HG02759 (cell line): ENCODE measurements at regions not wholly inside any gene's neighbourhood (a gene's known extent, or its start where the extent isn't known, plus 50 kb on each side); places are given as distances from the start of the nearest gene placed in this dataset.
"Not testable (repeated sequence)": the region's sequence is repeated elsewhere in the genome, so short reads cannot be mapped to it uniquely, and the experiment has no call there.

Source experiments
- ATAC-seq: cut with Tn5 transposase; IDR thresholded peaks from one replicate; pipeline ENCODE4 v1.9.1; 2021; ENCODE audit warnings: mild to moderate bottlenecking, moderate library complexity; ENCODE audit not compliant: unreplicated experiment

DNA sequence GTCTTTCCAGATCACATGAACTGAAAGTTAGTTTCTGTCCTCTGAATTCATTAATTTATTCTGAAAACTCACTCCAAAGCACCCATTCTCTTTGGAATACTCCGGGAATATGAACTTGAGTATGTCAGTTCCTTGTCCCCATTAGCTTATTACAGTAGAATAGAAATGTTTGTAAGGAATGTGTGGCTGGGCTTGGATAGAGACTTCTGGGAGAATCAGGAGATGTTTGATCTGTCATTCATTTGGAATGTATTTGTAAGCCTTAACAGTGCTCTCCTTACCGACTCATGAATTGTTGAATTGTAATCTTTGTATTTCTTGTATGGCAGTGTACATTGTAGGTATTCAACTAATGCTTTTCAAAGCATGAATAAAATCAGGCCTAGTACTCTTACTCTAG is 548.4 kb downstream of the LRRC70 start:
- ATAC-seq, result no peak

DNA sequence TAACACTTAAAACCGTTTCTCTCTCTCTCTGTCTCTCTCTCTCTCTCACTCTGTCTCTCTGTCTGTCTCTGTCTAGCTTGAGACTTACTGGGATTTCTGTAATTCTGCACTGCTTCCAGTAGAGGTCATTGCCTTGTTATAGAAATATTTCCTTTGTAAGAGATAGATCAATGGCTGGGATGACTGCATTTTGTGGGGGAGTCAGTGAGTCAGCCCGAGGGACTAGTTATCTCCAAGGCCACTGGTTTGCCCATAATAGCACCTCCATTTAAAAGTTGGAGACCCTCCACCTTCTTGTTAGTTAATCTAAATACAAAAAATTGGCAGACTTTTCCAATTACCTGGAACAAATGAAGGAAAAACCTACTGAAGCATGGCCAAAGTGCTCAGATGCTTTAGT is 547.2 kb downstream of the LRRC70 start:
- peak; percentile 88 for ATAC-seq

DNA sequence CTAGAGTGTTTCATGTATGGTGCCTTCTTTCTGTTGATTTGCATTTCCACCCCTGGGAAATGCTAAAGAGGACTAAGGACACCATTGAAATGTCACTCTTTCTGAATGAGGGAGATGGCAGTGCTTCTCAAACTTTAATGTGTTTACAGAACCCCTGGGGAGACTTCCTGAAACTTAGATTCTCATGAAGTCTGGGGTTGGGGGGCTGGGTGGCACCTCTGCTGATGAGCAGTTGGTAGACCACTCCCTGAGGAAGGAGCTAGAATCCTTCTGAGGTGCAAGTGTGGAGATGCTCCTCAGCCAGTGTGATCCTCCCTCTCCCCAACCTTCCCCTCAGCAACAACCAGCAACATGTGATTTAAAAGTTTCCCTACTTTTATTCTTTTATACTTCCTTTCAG is 546.8 kb downstream of the LRRC70 start:
- ATAC-seq, result peak; percentile 10

DNA sequence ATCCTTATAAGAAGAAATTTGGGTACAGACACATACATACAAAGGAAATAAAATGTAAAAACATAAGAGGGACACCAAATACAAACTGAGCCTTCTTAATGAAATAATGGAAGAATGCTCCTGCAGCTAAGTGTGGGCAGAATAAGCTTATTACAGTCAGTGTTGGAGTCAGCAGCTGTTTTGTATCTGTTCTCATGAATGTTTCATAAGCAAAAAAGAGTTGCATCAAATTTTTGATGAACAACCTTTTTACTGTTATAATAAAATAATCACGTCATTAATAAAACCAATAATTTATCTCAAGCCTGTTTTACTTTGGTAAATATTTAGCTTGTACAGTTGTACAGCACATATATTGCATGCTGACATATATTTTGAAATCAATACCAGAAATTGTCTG is 545.6 kb downstream of the LRRC70 start:
- ATAC-seq, result no peak

DNA sequence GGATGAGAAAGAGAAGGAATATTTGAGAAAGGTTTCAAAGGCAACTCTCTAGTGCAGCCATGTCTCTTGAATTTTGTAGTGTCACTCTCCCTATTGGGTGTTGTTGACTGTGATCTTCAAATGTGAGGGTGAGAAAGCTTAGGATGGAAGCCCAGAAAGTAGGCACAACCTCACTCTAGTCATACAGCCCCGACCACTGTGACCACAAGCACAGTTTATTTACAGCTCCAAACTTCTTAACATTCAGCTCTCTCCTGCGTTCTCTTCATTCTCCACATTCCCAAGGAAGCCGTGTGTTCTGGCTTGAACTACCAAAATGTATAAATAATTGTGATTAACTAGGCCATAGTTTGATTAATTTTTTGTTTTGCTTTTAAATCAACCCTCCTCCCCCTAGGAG is 542.9 kb downstream of the LRRC70 start:
- no peak for ATAC-seq

DNA sequence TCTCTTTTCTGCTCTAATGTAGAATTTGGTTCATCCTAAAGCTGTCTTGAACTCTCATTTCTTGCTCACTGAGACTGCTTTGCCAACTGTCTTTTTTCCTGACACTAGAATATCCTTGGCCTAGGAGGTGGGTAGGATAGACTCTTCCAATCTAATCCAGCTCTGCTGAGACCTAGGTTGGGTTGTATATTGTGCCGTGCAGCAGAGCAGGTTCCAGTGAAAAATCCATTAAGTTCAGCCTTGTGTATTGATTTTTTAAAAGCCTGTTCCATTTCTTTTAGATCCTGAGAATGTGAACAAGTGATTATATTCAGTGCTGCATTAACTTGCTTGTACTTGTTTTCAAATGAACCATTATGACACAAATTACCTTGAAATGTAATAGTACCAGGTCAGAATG is 539.6 kb downstream of the LRRC70 start:
- no peak for ATAC-seq

DNA sequence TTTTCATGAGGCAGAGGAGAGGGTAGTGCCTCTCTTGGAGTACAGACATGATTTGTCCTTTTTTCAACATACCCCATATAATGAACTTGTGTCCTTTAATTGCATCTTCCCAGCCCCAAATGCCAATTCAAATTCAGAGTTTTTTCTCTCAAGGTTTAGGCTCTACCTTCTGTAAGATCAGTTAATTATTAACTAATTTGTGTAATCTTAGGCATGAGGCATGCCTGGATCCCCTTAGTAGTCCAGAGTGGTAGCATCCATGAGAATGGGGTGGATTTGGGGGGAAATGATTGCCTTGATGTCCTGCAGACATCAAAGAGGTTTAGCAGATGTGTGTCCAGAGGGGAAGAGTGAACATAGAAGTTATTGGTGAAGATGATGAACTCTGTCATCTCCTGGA is 533.3 kb downstream of the LRRC70 start:
- no peak for ATAC-seq

DNA sequence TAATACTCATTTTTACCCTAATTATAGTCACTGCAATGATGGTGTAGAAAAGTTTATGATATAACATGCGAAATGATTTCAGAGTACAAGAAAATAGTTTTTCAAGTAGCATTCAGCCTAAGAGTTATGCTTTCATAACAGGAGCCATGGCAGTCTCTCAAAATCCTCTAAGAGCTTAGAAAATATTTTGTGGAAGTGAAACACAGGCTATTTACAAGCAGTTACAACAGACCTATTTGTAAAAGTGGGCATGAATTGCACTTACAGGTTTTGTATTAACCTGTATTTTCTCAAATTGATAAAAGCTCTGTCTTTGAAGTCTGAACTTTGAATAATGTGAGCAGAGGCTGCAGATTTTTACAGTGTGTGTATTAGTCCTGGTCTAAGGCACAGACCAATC is 523.3 kb downstream of the LRRC70 start:
- ATAC-seq, result peak; percentile 57

DNA sequence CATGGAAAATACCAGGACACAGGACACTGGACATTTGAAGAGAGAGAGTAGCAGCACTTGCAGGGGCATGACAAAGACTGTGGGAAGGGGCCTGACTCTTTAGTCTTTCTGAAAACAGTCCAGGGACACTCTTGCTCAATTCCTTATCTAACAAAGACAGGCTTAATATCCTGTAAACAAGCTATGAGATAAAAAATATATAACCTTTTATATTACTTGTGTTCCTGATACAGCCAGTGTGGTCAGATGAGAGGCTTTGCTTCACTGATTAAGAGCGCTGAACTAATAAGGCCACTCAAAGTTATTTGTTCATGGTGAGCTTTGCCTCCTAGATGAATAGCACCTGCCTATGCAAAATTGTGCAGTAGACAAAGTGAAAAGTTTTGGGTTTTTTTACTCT is 518.7 kb downstream of the LRRC70 start:
- ATAC-seq, result no peak

DNA sequence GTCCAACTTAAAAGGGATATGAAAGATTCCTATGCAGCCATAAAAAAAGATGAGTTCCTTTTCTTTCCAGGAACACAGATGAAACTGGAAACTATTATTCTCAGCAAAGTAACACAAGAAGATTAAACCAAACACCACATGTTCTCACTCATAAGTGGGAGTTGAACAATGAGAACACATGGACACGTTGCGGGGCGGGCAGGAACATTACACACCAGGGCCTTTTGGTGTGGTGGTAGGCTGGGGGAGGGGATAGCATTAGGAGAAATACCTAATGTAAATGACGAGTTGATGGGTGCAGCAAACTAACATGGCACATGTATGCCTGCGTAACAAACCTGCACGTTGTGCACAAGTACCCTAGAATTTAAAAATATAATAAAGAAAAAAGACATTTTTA is 516.1 kb downstream of the LRRC70 start:
- no peak for ATAC-seq

DNA sequence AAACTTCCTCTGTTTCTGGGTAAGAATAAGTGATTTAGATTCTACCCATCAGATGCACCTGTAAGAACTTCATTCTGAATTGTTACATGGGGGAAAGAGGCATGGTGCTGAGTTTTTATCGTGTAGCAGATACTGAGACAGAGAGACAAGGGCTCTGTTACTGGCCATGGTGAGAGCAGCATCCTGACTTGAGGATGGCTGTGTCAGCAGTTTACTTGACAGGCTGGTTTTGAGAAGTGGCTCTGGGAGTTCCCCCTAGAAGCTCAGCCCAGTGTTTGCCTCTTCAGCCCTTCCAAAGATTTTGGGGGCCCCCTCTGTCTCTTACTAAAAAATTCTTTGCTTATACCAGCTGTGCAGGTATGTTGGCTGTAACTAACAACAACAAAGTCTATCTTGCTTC is 510.5 kb downstream of the LRRC70 start:
- no peak for ATAC-seq

DNA sequence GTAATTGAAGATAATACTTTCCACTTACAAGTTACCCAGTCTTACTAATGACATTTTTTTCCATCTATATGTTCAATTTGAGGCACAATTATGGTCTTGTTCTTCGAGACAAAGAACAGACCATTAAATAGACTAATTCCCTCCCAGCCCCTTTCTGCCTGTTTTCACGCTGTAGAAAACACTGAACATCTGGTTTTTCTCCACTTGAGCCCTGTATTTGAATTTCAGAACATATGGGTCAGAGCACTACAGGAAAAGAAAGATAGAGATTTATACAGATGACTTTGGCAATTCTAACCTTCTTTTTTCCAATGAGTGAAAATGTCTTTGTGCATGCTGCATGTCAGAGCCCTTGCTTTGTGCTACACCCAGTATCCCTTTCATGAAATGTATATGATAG is 506.9 kb downstream of the LRRC70 start:
- ATAC-seq, result no peak

DNA sequence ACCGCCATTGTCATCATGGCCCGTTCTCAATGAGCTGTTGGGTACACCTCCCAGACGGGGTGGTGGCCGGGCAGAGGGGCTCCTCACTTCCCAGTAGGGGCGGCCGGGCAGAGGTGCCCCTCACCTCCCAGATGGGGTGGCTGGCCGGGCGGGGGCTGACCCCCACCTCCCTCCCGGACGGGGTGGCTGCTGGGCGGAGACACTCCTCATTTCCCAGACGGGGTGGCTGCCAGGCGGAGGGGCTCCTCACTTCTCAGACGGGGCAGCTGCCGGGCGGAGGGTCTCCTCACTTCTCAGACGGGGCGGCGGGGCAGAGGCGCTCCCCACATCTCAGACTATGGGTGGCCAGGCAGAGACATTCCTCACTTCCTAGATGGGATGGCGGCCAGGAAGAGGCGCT is 505.1 kb downstream of the LRRC70 start:
- not testable (repeated sequence) for ATAC-seq

DNA sequence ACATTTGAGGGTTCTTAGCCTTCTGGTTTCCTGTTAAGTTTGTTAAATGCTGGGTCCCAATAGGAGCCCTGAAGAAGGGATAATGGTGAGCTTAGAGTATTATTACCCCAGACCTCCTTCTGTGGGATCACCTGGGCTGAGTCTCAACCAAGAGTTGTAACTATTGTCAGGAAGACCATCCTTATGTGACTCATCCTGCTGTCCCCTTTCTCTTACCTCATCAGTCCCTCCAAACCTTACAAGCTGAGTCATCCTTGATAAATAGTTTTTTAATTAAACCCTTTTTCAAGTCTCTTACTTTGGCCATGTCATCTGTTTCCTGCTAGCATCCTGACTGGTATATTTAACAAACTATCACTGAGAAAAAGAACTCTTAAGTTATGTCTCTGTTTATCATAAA is 502.8 kb downstream of the LRRC70 start:
- no peak for ATAC-seq

DNA sequence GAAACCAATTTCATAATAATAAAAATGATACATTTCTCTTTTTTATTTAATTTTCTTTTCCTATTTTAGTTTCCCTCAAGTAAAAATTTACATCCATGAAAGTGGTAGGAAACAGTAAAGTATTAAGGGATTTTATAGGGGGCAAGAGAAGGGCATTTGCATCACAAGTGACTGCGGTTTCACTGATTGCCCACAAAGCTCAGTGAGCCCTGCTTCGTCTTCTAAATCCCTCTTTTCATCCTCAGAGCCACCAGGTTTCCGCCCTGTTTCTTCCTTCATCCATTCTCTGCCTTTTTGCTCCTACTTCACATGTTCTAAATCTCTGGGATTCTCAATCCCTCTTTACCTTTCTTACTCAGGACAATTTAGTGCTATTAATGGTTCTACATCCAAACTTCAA is 491.4 kb downstream of the LRRC70 start:
- ATAC-seq, result no peak

DNA sequence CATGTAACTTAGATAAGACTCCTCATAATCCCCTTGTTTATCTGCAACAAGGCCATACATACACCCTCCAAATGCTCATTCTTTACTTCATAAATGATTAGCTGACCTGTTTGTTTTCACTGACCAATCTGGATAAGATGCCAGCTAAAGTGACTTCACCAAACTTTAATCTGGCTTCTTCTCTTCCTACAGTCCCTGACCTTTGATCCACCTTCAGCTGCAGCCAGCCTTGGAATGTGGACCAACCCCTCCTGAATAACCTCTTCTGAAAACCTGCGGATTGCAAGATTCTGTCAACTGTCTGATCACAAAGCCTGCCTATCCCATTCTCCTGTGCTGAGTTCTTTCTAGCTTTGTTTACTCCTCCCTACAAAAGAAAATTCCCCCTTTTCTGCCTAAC is 476.8 kb downstream of the LRRC70 start:
- ATAC-seq, result no peak

DNA sequence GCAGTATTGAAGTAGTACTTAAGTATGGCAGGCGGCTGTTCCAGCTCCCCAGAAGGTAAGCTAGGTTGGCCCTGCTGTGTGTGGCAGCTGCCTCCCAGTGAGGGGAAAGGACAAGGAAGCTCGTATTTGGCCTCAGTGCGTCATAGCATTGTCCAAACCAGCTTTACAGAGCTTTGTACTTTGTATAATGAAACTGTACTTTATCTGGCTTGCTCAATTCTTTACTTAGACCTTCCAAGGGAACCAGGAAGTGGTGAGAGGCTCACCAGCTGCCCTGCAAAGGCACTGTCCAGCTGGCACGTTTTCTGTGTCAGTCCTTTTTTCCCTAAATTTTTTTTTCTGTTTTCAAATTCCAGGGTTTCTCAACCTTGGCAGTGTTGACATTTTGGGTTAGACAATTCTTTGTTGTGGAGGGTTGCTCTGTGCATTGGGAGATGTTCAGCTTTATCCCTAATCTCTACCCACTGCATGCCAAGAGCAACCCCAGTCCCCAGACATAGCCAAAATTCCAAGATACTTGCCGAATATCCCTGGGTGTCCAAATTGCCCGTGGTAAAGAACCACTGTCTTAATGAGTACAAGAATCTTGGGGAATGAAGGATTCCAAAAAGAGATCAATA is 474.5 kb downstream of the LRRC70 start:
- ATAC-seq, result no peak

DNA sequence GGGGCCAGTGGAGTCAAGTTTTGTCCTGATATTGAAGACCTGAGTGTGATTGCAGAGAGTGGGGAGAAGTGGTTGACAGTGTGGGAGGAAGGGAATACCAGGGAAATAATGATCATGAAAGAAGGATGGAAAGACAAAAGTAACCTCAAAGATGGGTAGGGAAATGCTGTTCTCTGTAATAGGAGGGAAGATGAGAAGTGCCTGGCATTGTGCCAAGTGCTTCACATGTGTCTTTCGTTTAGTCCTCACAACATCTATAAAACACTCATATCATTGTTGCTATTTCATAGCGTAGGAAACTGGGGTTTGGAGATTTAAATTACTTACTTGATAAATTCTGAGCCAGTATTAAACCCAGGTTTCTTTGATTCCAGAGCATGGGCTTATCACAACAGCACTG is 472.3 kb downstream of the LRRC70 start:
- no peak for ATAC-seq

DNA sequence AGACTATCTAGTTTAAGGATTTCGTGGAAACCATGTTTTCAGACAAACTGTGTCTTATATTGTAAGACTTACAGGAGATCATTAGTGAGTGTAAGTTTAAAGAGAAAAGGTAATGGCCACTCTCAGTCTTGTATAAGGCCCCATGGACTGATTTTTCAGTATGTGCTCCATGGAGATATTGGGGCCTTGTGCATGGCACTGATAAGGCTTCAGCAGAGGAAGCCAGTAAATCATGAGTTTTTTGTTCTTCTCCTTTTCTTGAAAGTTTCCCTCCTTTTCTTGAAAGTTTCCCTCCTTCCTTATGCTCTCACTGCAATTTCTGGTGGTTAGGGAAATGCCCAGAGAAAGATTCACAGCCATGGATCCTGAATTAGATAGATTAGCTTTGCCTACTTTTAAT is 471.3 kb downstream of the LRRC70 start:
- no peak for ATAC-seq

DNA sequence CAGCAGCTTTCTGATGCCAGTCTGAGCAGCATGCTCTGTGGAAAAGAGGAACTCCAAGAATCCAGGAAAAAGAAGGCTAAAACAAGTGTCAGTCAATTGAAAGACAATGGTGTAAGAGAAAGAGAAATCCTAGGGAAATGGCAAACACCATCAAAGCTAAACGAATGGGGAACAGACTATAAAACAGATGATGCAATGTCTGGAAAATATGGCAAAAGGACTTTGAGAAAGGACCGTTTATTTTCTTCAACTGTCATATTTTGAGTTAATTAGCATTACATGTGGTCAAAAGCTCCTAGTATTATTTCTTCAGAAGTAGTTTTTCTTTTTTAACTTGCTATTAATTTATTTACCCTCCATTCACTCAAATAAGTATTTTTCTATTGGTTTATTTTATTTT is 465.2 kb downstream of the LRRC70 start:
- ATAC-seq, result no peak

DNA sequence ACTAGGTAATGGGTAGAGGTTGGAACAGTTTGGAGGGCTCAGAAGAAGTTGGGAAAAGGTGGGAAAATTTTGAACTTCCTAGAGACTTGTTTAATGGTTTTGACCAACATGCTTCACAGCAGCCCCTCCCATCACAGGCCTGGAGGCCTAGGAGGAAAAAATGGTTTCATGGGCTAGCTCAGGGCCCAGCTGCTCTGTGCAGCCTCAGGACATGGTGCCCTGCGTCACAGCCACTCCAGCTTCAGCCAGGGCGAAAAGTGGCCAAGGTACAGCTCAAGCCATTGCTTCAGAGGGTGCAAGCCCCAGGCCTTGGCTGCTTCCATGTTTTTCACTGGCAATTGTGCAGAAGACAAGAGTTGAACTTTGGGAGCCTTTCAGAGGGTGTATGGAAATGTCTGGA is 453.7 kb downstream of the LRRC70 start:
- no peak for ATAC-seq

DNA sequence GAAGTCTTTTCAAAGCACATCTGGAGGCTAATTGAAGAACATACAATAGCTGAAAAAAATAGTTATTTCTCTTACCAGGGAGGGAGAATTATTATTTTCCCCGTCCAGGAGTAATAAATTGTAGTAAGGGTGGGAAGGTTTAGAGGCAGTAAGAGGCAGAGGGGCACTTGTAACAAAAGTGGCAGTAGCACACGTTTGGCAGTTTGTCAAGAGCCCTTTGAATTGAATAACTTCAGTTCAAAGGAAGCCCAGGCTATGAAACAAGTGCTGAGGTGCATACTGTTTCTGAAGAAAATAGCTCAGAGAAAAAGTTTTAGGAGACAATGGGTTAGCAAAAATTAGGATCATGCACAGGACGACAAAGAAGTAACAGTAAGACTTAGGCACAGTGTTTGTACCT is 451.3 kb downstream of the LRRC70 start:
- no peak for ATAC-seq

DNA sequence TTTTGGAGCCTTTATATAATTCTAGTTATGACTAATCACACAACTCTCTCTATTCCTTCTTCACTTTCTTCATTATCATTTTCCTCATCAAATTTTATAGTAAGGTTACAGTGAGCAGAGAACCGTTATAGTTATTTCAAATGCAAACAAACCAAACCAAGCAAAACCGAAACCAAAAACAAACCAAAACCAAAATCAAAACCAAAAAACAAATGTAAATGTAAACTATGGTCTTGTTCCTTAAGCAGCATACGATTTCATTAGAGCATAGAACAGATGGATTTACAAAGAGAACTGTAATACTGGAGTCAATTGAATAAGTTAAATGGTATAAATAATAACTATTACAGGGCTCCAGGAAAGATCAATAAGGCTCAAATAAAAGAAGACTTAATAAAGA is 447.1 kb downstream of the LRRC70 start:
- ATAC-seq, result no peak

DNA sequence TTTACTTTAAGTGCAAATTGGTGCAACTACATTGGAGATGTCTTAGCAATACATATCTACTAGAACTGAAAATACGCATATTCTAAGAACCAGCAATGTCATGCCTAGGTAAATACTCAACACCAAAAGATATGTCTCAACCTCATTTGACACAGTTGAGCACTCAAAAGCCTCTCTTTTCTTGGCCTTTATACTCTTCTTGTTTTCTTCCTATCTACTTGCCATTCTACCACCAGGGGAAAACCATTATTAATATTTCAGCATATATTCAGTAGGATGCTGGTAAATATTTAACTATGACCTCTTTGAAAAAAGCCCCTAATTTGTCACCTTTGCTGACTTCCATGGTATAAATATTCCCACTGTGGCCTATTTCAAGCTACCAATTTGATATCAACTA is 443.8 kb downstream of the LRRC70 start:
- ATAC-seq, result peak; percentile 65
